ENCODE measurements at regions not wholly inside any gene's neighbourhood (a gene's known extent, or its start where the extent isn't known, plus 50 kb on each side); places are given as distances from the start of the nearest gene placed in this dataset.

- H3K9me3 Mint-ChIP-seq = no peaks in the 10 kb centered on the region
- H3K27me3 Mint-ChIP-seq (ENCODE audit: low read depth in 3 of 3) = peaks cover 0 to 2% (median 0%) of the 10 kb centered on the region in 3 donors
- Histone ChIP-seq H3K27me3 (ENCODE audit: control insufficient read depth in 2 of 2, insufficient read depth in 2 of 2, low read length in 2 of 2) (peaks cover 0 to 2% of the 10 kb centered on the region in 2 donors), H3K27ac (ENCODE audit: low read depth in 1 of 2, low read length in 2 of 2) (no peak overlapping the region), H3K4me2 (replicated peaks; ENCODE audit: extremely low read depth, low read length, poor library complexity, severe bottlenecking) (no peak overlapping the region), H3K4me3 (replicated peaks in 1 of 3; ENCODE audit: low read depth in 2 of 3, low read length in 3 of 3) (no peak overlapping the region), H3K9ac (ENCODE audit: insufficient read depth, low read length, poor library complexity, severe bottlenecking) (no peak overlapping the region), H2AFZ (ENCODE audit: insufficient read depth, low read depth, low read length, poor library complexity, severe bottlenecking) (no peak overlapping the region), H3K9me3 (replicated peaks in 1 of 2; ENCODE audit: control insufficient read depth in 1 of 2, insufficient read depth in 1 of 2, low read length in 2 of 2) (no peaks in the 10 kb centered on the region), H3K79me2 (ENCODE audit: insufficient read depth, low read length) (no peaks in the 10 kb centered on the region), H3K36me3 (replicated peaks in 1 of 2; ENCODE audit: control insufficient read depth in 1 of 2, insufficient read depth in 2 of 2, low read length in 2 of 2) (no peaks in the 10 kb centered on the region), H3K4me1 (ENCODE audit: control insufficient read depth in 1 of 2, insufficient read depth in 2 of 2, low read length in 2 of 2) (no peaks in the 10 kb centered on the region), H4K20me1 (ENCODE audit: insufficient read depth, low read length) (no peaks in the 10 kb centered on the region)
- no peak overlapping the region for H3K4me3 Mint-ChIP-seq
- 90% methylated on average over 3 of the region's 7 CpGs for WGBS (ENCODE audit: insufficient coverage)
- no peak overlapping the region for H3K27ac Mint-ChIP-seq
- H3K4me1 Mint-ChIP-seq = no peaks in the 10 kb centered on the region
- no peak for TF ChIP-seq CTCF (IDR thresholded peaks at IDR 0.05)
- intact Hi-C loops (cut with micrococcal nuclease) = no loop called here
- H3K36me3 Mint-ChIP-seq = no peaks in the 10 kb centered on the region
- no peak for DNase-seq
Measured at GRCh38 chr6:91171754-91172462, 585.0 kb upstream of the MAP3K7 start.

GRCh38 chr6:91167846-91168245, 581.0 kb upstream of the MAP3K7 start:
- no peak overlapping the region for H3K9ac ChIP-seq (ENCODE audit: insufficient read depth, low read length, poor library complexity, severe bottlenecking)
- H3K9me3 ChIP-seq (replicated peaks in 1 of 2; ENCODE audit: control insufficient read depth in 1 of 2, insufficient read depth in 1 of 2, low read length in 2 of 2) = no peaks in the 10 kb centered on the region
- no peak for TF ChIP-seq CTCF (IDR thresholded peaks at IDR 0.05)
- WGBS (ENCODE audit: insufficient coverage) = no CpG with 5 or more reads among the region's 3 CpGs
- no peak overlapping the region for H3K4me2 ChIP-seq (replicated peaks; ENCODE audit: extremely low read depth, low read length, poor library complexity, severe bottlenecking)
- no peaks in the 10 kb centered on the region for H3K4me1 Mint-ChIP-seq
- peaks cover 0 to 2% of the 10 kb centered on the region in 2 donors for H3K27me3 ChIP-seq (ENCODE audit: control insufficient read depth in 2 of 2, insufficient read depth in 2 of 2, low read length in 2 of 2)
- no peak overlapping the region for H3K4me3 Mint-ChIP-seq
- no peaks in the 10 kb centered on the region for H4K20me1 ChIP-seq (ENCODE audit: insufficient read depth, low read length)
- no peaks in the 10 kb centered on the region for H3K4me1 ChIP-seq (ENCODE audit: control insufficient read depth in 1 of 2, insufficient read depth in 2 of 2, low read length in 2 of 2)
- no peaks in the 10 kb centered on the region for H3K36me3 Mint-ChIP-seq
- DNase-seq = no peak
- H3K9me3 Mint-ChIP-seq = no peaks in the 10 kb centered on the region
- H3K27me3 Mint-ChIP-seq (ENCODE audit: low read depth in 3 of 3) = no peaks in the 10 kb centered on the region
- H2AFZ ChIP-seq (ENCODE audit: insufficient read depth, low read depth, low read length, poor library complexity, severe bottlenecking) = no peak overlapping the region
- H3K27ac Mint-ChIP-seq = no peak overlapping the region
- H3K36me3 ChIP-seq (replicated peaks in 1 of 2; ENCODE audit: control insufficient read depth in 1 of 2, insufficient read depth in 2 of 2, low read length in 2 of 2) = no peaks in the 10 kb centered on the region
- H3K79me2 ChIP-seq (ENCODE audit: insufficient read depth, low read length) = no peaks in the 10 kb centered on the region
- H3K27ac ChIP-seq (ENCODE audit: low read depth in 1 of 2, low read length in 2 of 2) = no peak overlapping the region
- intact Hi-C loops (cut with micrococcal nuclease) = no loop called here
- no peak overlapping the region for H3K4me3 ChIP-seq (replicated peaks in 1 of 3; ENCODE audit: low read depth in 2 of 3, low read length in 3 of 3)
